Central memory CD8-positive, alpha-beta T cell (primary cell): ENCODE measurements at regions not wholly inside any gene's neighbourhood (a gene's known extent, or its start where the extent isn't known, plus 50 kb on each side); places are given as distances from the start of the nearest gene placed in this dataset.

Source experiments
- ATAC-seq: fragments of 150-1000 bp; cut with Tn5 transposase; replicated peaks from 2 replicates; pipeline ENCODE4 v1.10.0; 2022; ENCODE audit warnings: mild to moderate bottlenecking, moderate FRiP score, moderate number of reproducible peaks; ENCODE audit not compliant: poor library complexity, severe bottlenecking; ENCODE audit errors: extremely low read depth
- DNase-seq, 2 donors: peaks; one replicate each; pipeline ENCODE4 v3.0.0; 2021; ENCODE audit warnings: low spot score in 2 of 2
- H3K27ac Mint-ChIP-seq: one replicate; pipeline ENCODE4 v1.8.0; 2022; ENCODE audit warnings: low read depth, mild to moderate bottlenecking, moderate library complexity, mixed read lengths
- H3K27me3 Mint-ChIP-seq: one replicate; pipeline ENCODE4 v1.8.0; 2022; ENCODE audit warnings: mixed read lengths
- H3K36me3 Mint-ChIP-seq: one replicate; pipeline ENCODE4 v1.8.0; 2022; ENCODE audit warnings: mild to moderate bottlenecking, moderate library complexity, mixed read lengths; ENCODE audit not compliant: insufficient read depth
- H3K4me1 Mint-ChIP-seq: one replicate; pipeline ENCODE4 v1.8.0; 2022; ENCODE audit warnings: mixed read lengths
- H3K4me3 Mint-ChIP-seq: one replicate; pipeline ENCODE4 v1.8.0; 2022; ENCODE audit warnings: mild to moderate bottlenecking, moderate library complexity, mixed read lengths
- H3K9me3 Mint-ChIP-seq: one replicate; pipeline ENCODE4 v1.8.0; 2022; ENCODE audit warnings: mixed read lengths

DNA sequence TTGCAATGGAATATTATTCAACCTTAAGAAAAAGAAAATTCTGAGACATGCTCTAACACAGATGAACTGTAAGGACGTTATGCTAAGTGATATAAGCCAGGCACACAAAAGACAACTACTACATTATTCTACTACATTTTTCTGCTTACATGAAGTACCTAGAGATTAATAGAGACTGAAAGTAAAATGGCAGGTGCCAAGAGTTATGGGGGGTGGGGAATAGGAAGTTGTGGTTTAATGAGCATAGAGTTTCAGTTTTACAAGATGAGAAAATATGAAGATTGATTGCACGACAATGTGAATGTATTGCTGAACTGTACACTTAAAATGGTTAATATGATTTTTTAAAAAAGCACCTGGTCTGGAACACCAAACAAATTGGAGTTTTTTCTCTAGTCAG is 1231.6 kb upstream of the DDX18 start:
- no peak for DNase-seq
- Mint-ChIP-seq H3K9me3 (peaks cover 24% of the 10 kb centered on the region), H3K27ac (no peak overlapping the region), H3K4me3 (no peak overlapping the region), H3K36me3 (no peaks in the 10 kb centered on the region), H3K4me1 (no peaks in the 10 kb centered on the region), H3K27me3 (no peaks in the 10 kb centered on the region)
- ATAC-seq = no peak

DNA sequence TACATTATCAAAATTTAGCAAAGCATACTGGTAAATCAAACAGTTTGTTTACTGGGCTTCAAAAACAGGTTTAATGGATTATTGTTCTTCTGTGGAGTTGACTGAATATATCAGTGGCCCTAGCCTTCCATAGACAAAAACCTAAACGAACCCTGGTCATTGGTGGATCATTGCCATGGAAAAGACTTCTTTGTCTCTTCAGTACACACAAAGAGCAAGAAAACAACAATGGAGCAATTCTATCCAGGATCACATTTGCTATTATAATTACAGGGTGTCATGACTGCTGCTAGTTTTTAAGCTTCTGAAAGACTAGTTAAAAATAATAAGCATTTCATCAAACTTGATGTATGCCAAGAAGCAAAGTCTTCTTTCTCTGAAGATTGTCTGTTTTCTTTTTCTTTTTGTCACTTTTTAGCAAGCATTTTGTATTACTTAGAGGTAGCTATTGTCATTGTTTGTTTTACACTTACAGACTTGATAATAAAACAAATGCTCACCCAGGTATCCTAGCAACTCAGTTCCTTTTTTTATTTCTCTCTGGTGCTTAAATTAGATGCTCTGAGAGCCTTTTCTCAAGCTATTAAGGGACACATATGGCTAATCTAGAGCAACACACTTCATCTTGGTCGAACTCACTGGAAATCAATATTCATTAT is 1228.7 kb upstream of the DDX18 start:
- H3K36me3 Mint-ChIP-seq = no peaks in the 10 kb centered on the region
- H3K27me3 Mint-ChIP-seq = no peaks in the 10 kb centered on the region
- no peak overlapping the region for H3K4me3 Mint-ChIP-seq
- H3K4me1 Mint-ChIP-seq = no peaks in the 10 kb centered on the region
- no peak for ATAC-seq
- no peak overlapping the region for H3K27ac Mint-ChIP-seq
- peaks cover 20% of the 10 kb centered on the region for H3K9me3 Mint-ChIP-seq
- DNase-seq = no peak

DNA sequence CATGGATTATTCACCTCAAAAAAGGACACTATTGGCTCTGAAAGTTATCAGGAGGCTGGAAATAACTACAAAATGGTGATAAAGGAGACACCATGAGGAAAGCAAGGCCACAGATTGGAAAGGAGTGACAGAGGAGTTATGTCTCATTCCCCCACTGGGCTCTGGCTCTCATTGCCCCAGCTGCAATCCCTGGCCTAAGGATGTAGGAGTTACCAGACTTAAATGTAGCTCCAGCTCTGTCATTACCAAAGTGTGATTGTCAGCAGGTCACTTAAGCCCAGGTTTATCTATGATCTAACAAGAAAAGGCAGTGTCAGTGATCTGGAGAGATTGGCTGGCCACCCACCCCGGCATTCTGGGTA is 1228.2 kb upstream of the DDX18 start:
- Mint-ChIP-seq H3K4me3 (no peak overlapping the region), H3K36me3 (no peaks in the 10 kb centered on the region), H3K27ac (no peak overlapping the region), H3K27me3 (no peaks in the 10 kb centered on the region), H3K4me1 (no peaks in the 10 kb centered on the region), H3K9me3 (peaks cover 20% of the 10 kb centered on the region)
- ATAC-seq (no peak), DNase-seq (no peak)
